ENCODE measurements at regions not wholly inside any gene's neighbourhood (a gene's known extent, or its start where the extent isn't known, plus 50 kb on each side); places are given as distances from the start of the nearest gene placed in this dataset.

DNA sequence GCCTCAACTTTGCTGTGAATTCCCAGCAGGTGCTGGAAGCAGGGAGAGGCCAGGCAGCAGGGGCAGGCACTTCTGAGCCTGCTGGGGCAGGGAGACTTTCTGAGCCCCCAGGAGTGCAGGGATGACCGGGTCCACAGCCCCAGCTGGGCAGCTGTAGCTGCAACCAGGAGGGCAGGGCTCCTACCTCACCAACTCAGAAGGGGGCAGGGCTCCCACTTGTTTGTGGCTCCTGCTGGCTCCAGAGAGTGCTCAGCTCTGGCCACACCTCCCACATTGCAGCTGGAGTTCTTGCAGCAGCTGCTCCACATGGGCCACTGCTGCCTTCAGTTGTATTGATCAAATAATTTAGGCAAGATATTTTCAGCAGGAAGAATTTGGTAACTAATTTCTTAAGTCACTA is 812.3 kb downstream of the NSUN3 start:
- H3K9me3 ChIP-seq, result no peaks in the 10 kb centered on the region
- no peaks in the 10 kb centered on the region for H3K27me3 ChIP-seq (replicated peaks; ENCODE audit: control insufficient read depth, insufficient read depth, low read length)
- CTCF ChIA-PET, result no interaction called here
- Mint-ChIP-seq H3K27me3 (ENCODE audit: insufficient read depth, unreplicated experiment) (no peaks in the 10 kb centered on the region), H3K9me3 (ENCODE audit: unreplicated experiment) (no peaks in the 10 kb centered on the region), H3K27ac (ENCODE audit: unreplicated experiment) (no peak overlapping the region), H3K4me3 (ENCODE audit: unreplicated experiment) (no peak overlapping the region), H3K36me3 (ENCODE audit: insufficient read depth, unreplicated experiment) (no peaks in the 10 kb centered on the region), H3K4me1 (ENCODE audit: low read depth, unreplicated experiment) (no peaks in the 10 kb centered on the region)
- intact Hi-C loops (cut with micrococcal nuclease; ENCODE audit: unreplicated experiment), result no loop called here
- POLR2A ChIA-PET, result no interaction called here
- H3K36me3 ChIP-seq (ENCODE audit: control insufficient read depth, insufficient read depth, low read length), result no peaks in the 10 kb centered on the region
- BruUV-seq (replicated peaks), result no TSS peak
- TF ChIP-seq, protein P1, sequence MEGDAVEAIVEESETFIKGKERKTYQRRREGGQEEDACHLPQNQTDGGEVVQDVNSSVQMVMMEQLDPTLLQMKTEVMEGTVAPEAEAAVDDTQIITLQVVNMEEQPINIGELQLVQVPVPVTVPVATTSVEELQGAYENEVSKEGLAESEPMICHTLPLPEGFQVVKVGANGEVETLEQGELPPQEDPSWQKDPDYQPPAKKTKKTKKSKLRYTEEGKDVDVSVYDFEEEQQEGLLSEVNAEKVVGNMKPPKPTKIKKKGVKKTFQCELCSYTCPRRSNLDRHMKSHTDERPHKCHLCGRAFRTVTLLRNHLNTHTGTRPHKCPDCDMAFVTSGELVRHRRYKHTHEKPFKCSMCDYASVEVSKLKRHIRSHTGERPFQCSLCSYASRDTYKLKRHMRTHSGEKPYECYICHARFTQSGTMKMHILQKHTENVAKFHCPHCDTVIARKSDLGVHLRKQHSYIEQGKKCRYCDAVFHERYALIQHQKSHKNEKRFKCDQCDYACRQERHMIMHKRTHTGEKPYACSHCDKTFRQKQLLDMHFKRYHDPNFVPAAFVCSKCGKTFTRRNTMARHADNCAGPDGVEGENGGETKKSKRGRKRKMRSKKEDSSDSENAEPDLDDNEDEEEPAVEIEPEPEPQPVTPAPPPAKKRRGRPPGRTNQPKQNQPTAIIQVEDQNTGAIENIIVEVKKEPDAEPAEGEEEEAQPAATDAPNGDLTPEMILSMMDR (IDR thresholded peaks at IDR 0.05; ENCODE audit: insufficient read depth in 1 of 2, low read depth in 1 of 2, low read length in 1 of 2, severe bottlenecking in 1 of 2, unreplicated experiment in 1 of 2), result no peak
- no peak overlapping the region for H3K4me3 ChIP-seq (ENCODE audit: low read depth, low read length)
- no peak for DNase-seq
- H3K4me1 ChIP-seq, result no peaks in the 10 kb centered on the region

DNA sequence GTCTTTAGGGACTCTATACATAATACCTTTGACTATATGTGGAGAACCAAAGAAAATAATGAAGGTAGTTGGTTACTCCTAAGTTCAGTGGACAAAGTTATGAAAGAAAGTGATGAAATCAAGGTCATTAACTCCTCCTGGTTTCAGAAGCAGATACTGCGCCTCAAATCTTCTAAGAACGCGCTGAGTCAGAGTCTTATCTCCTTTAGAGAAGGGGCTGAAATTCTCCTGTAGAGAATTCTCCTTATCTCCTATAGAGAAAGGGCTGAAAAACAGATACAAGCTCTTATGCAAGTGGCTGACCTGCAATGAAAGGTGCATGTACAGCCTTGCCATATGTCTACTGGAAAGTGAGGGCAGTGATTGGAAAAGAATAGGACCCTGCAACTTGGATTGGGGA is 824.2 kb downstream of the NSUN3 start:
- no peaks in the 10 kb centered on the region for H3K27me3 Mint-ChIP-seq (ENCODE audit: insufficient read depth, unreplicated experiment)
- H3K36me3 ChIP-seq (ENCODE audit: control insufficient read depth, insufficient read depth, low read length), result no peaks in the 10 kb centered on the region
- H3K27me3 ChIP-seq (replicated peaks; ENCODE audit: control insufficient read depth, insufficient read depth, low read length), result no peaks in the 10 kb centered on the region
- no peaks in the 10 kb centered on the region for H3K4me1 Mint-ChIP-seq (ENCODE audit: low read depth, unreplicated experiment)
- no peak overlapping the region for H3K4me3 Mint-ChIP-seq (ENCODE audit: unreplicated experiment)
- peaks cover 22% of the 10 kb centered on the region for H3K4me1 ChIP-seq
- no peak overlapping the region for H3K4me3 ChIP-seq (ENCODE audit: low read depth, low read length)
- POLR2A ChIA-PET, result no interaction called here
- DNase-seq, result peak; percentile 44 to 58
- H3K27ac Mint-ChIP-seq (ENCODE audit: unreplicated experiment), result peak overlapping the region; percentile 72
- TF ChIP-seq, protein P1 (IDR thresholded peaks at IDR 0.05; ENCODE audit: insufficient read depth in 1 of 2, low read depth in 1 of 2, low read length in 1 of 2, severe bottlenecking in 1 of 2, unreplicated experiment in 1 of 2), result no peak
- H3K36me3 Mint-ChIP-seq (ENCODE audit: insufficient read depth, unreplicated experiment), result peaks cover 5% of the 10 kb centered on the region
- CTCF ChIA-PET, result no interaction called here
- H3K9me3 ChIP-seq, result peaks cover 6% of the 10 kb centered on the region; the same call in 1 of the 2 replicates
- intact Hi-C loops (cut with micrococcal nuclease; ENCODE audit: unreplicated experiment), result loop anchor here (1.0 to 2.0 kb wide), 2 partner anchors 74 to 80 kb away; no protein-coding TSS in a partner anchor
- no peaks in the 10 kb centered on the region for H3K9me3 Mint-ChIP-seq (ENCODE audit: unreplicated experiment)
- BruUV-seq (replicated peaks), result no TSS peak

DNA sequence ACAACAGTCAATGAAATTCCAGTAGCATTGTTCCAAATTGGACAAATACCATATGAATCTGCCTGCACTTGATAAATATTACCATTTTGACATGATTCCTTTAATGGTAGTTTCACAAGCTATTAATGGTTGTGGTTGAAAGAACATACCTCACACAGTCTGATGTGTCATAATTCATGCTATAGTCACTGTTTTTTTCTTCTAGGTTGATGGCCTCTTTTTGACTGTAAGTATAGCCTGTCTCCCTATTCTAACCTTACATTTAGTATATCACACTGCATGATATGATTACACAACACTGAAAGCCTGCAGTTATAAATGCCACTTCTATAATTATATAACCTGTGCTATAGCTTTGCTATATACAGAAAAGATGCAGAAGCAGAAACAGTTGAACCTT is 834.1 kb downstream of the NSUN3 start:
- peaks cover 20% of the 10 kb centered on the region for H3K4me1 ChIP-seq
- DNase-seq, result no peak
- no TSS peak for BruUV-seq (replicated peaks)
- POLR2A ChIA-PET, result no interaction called here
- H3K36me3 Mint-ChIP-seq (ENCODE audit: insufficient read depth, unreplicated experiment), result peaks cover 5% of the 10 kb centered on the region
- TF ChIP-seq, protein P1 (IDR thresholded peaks at IDR 0.05; ENCODE audit: insufficient read depth in 1 of 2, low read depth in 1 of 2, low read length in 1 of 2, severe bottlenecking in 1 of 2, unreplicated experiment in 1 of 2), result no peak
- H3K27ac Mint-ChIP-seq (ENCODE audit: unreplicated experiment), result no peak overlapping the region
- intact Hi-C loops (cut with micrococcal nuclease; ENCODE audit: unreplicated experiment), result no loop called here
- H3K4me1 Mint-ChIP-seq (ENCODE audit: low read depth, unreplicated experiment), result peaks cover 16% of the 10 kb centered on the region
- no peaks in the 10 kb centered on the region for H3K27me3 Mint-ChIP-seq (ENCODE audit: insufficient read depth, unreplicated experiment)
- no peaks in the 10 kb centered on the region for H3K27me3 ChIP-seq (replicated peaks; ENCODE audit: control insufficient read depth, insufficient read depth, low read length)
- no peak overlapping the region for H3K4me3 ChIP-seq (ENCODE audit: low read depth, low read length)
- H3K9me3 ChIP-seq, result 0 out of 2 replicates have a peak, but pooled peaks cover 3% of the 10 kb centered on the region
- H3K36me3 ChIP-seq (ENCODE audit: control insufficient read depth, insufficient read depth, low read length), result no peaks in the 10 kb centered on the region
- H3K9me3 Mint-ChIP-seq (ENCODE audit: unreplicated experiment), result no peaks in the 10 kb centered on the region
- H3K4me3 Mint-ChIP-seq (ENCODE audit: unreplicated experiment), result no peak overlapping the region
- CTCF ChIA-PET, result no interaction called here

Data from Caco-2 (cell line).